Ecto neural progenitor cell (in vitro differentiated cells): ENCODE measurements at regions not wholly inside any gene's neighbourhood (a gene's known extent, or its start where the extent isn't known, plus 50 kb on each side); places are given as distances from the start of the nearest gene placed in this dataset.

Experiments used
- DNase-seq: peaks from one replicate; pipeline ENCODE4 v3.0.0-alpha.2; 2018; ENCODE audit warnings: low spot score

GRCh38 chr2:117071556-117072102 lies 742.9 kb upstream of the DDX18 start:
- DNase-seq, result no peak

GRCh38 chr2:117074756-117075155 lies 739.7 kb upstream of the DDX18 start:
- no peak for DNase-seq

GRCh38 chr2:117085256-117085655 lies 729.2 kb upstream of the DDX18 start:
- no peak for DNase-seq

- no peak for DNase-seq
These were observed 728.8 kb upstream of the DDX18 start for GRCh38 chr2:117085737-117086136.

GRCh38 chr2:117086174-117086942 lies 728.1 kb upstream of the DDX18 start:
- no peak for DNase-seq

DNA sequence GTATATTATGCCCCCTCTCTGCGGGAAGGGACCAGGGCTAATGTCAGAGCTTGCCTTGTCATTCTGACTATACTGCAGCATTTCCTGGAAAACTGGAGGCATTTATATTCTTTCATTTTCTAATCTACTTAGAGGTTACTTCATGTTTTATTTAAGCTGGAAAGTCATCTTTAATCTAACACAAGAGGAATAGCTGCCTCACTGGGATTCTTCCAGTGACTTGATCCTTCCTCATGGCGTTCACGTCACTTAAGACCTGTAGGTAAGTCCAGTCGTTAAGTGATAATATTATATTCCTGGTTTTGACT lies 727.6 kb upstream of the DDX18 start:
- DNase-seq, result no peak

GRCh38 chr2:117087535-117088291 lies 726.8 kb upstream of the DDX18 start:
- DNase-seq, result peak; percentile 54

- no peak for DNase-seq
These were observed 723.3 kb upstream of the DDX18 start for GRCh38 chr2:117091041-117091837.

GRCh38 chr2:117101613-117102012 lies 712.9 kb upstream of the DDX18 start:
- no peak for DNase-seq

DNA sequence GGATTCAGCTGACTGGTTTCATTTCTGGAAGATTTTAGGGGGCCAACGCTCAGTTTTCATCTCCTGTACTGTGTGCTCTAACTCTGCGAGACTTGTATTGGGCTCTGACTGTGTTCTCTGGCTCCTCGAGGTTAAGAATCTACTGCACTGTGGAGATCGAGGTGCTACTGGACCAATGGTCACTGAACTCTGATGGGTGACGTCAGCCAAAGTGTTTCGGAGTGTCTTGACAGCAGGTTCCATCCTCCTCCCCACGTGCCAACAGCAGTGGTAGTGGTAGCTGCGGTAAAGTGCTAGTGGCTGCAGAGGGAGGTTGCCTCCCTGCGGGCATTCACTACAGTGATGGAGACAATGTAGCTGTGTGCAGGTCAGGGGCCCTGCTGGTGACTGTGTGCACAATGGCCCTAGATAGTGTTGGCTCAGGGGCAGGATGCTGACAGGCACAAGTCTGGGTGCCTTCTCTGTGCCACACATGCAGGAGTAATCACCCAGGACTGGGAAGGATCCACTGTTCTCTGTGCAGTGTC lies 705.7 kb upstream of the DDX18 start:
- no peak for DNase-seq

- no peak for DNase-seq
These were observed 695.5 kb upstream of the DDX18 start for GRCh38 chr2:117118994-117119393.

GRCh38 chr2:117123362-117123761 lies 691.1 kb upstream of the DDX18 start:
- no peak for DNase-seq

DNA sequence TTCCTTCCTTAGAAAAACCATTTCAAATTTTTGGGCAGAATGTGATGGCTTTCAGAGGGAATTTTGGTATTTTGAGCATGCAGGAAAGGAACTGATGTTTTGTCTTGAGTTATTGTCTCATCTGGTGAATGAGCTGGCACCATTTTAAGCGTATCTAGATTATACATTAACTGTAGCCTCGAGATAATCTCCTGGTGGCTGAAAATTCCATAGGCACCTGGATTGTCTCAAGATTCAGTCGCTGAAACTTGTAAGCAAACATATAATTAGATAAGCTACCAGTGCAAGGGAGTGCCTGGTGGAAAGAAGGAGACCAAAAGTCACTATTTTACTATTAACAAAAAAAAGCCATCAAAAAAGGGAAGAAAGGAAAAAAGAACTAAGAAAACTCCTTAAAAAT lies 687.8 kb upstream of the DDX18 start:
- no peak for DNase-seq

GRCh38 chr2:117127680-117128079 lies 686.8 kb upstream of the DDX18 start:
- no peak for DNase-seq

DNA sequence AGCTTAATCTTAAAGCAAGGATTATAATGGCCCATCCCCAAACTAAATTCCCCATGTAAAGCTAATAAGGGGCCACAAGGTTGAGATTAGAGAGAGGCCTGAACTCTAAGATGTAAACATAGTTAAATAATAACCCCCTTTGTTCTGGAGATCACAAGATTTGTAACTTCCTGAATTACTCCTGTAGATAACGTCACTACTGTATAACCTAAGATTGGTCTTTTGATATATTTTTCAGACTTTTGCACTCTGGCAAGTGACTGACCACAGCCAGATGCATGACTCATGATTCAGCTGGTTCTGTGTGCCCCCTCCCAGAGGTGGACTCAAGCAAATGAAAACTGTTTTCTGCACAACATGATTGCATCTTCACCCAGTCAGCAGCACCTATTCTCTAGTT lies 686.0 kb upstream of the DDX18 start:
- DNase-seq, result no peak

- no peak for DNase-seq
These were observed 677.1 kb upstream of the DDX18 start for GRCh38 chr2:117137371-117137770.

GRCh38 chr2:117169036-117169765 lies 645.3 kb upstream of the DDX18 start:
- no peak for DNase-seq

DNA sequence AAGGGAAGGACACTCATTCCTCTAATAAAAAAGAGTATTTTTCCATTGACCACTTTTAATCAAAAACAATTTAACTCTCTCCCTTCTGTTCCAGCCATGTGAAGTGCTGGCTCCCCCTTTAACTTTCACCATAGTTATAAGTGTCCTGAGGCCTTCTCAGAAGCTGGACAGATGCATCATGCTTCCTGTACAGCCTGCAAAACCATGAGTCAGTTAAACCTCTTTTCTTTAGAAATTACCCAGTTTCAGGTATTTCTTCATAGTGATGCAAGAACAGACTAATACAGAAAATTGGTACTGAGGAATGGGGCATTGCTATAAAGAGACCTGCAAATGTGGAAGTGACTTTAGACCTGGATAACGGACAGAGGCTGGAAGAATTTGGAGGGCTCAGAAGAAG lies 643.6 kb upstream of the DDX18 start:
- no peak for DNase-seq

DNA sequence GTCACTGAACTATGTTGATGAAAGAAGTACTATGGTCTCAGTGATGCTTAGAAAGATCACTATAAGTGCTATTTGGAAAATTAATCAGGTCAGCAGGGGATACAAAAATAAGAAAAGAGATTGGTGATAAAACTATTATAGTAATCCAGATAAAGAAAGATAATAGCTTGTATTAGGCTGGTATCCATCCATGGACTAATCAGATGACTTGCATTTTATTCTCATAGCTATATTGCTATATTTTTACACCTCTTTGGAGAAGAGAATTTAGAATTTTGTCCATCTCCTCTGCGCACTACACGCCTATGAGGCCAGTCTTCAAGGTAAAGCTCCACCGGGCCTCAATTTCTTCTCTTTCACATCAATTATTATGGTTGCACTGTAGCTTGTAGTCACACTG lies 635.1 kb upstream of the DDX18 start:
- no peak for DNase-seq

GRCh38 chr2:117190856-117191559 lies 623.5 kb upstream of the DDX18 start:
- no peak for DNase-seq

GRCh38 chr2:117195381-117195780 lies 619.1 kb upstream of the DDX18 start:
- DNase-seq, result no peak
